GM19240 (cell line): ENCODE measurements at regions not wholly inside any gene's neighbourhood (a gene's known extent, or its start where the extent isn't known, plus 50 kb on each side); places are given as distances from the start of the nearest gene placed in this dataset.

Experiments used
- DNase-seq: peaks from one replicate; pipeline ENCODE4 v3.0.0; 2011; ENCODE audit warnings: low spot score; ENCODE audit not compliant: insufficient read length

DNA sequence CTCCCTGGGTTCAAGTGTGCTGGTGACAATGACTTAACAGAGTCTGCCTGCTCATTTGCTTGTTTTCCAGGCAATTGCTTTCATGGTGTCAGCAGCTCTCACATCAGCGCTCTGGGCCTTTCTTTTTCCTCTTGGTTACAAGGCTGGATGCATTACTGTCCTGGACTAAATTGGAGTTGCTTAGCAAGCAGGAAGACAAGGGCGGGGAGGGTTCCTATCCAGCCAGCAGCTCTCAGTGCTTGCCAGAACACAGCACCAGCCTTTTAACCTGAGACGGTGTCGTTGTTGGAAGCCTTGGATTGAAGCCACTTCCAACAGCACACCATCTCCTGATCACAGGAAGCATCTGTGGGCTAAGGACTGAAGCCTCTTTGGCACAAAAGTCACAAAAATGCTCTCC lies 606.9 kb downstream of the CDH26 start:
- DNase-seq: no peak

- no peak for DNase-seq
Observed at GRCh38 chr20:60565551-60565950, 607.3 kb downstream of the CDH26 start.

DNA sequence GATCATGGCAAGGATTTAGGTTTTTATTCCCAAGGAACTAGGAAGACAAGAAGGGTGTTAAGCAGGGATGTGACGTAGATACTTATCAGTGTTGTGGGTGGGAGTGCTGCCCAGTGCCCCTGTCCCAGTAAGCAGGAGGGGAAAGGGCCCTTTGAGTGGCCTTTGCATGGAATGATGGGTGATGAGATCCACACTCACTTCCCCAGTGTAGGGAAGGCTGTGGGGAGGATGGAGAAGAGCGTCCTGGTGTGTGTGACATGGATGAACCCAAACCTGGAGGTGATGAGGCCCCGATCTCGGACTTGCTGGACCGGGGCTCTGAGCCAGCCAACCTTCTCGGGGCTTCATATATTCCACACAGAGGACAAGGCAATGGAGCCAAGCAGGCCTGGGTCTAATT lies 610.9 kb downstream of the CDH26 start:
- no peak for DNase-seq

- DNase-seq: no peak
Observed at GRCh38 chr20:60570481-60571277, 612.5 kb downstream of the CDH26 start.

DNA sequence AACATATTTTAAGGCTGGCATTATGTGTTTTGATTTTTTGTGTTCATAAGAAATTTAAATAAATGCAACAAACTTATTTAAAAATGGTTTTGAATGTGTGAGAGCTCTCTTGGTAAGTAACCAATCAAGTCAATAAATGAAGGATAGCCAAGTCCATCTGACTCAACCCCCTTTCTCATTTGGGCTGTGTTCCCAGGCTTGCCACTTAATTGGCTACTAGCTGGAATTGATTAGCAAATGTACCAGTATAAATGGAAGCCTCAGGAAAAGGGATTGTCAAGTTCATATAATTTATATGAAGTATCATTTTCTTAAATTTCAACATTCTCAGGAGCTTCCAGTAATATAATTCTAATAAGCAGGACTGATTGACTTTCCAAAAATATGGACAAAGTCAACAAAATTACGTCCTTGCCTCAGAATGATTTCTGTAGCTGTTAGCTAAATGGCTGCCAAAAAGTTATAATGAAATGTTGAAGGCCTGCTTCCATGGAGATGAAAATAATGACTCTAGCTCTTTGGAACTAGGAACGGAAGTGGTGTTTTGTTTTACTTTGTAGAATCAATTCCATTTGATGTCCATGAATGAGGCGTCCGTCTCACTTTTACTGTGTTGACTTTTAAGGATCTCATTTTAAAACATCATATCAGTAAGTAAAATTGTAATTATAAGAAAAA lies 614.9 kb downstream of the CDH26 start:
- DNase-seq: no peak

DNA sequence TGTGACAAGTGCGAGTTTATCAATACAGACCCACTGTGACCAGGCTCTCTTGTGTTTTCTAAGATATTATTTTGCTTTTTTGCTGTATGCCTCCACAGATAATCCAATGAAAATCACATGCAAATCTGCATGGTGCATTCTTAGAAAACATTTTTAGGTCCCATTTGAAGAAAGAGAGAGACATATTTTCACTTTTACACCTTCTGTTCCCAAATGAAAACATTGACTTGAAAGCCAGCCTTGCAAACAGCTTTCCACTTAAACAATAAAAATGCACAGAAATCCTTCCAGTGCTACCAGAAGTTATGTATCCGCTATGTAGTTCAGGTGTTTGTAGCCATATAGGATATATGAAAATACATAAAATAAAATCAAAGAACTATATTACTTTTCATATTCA lies 618.0 kb downstream of the CDH26 start:
- DNase-seq: no peak

DNA sequence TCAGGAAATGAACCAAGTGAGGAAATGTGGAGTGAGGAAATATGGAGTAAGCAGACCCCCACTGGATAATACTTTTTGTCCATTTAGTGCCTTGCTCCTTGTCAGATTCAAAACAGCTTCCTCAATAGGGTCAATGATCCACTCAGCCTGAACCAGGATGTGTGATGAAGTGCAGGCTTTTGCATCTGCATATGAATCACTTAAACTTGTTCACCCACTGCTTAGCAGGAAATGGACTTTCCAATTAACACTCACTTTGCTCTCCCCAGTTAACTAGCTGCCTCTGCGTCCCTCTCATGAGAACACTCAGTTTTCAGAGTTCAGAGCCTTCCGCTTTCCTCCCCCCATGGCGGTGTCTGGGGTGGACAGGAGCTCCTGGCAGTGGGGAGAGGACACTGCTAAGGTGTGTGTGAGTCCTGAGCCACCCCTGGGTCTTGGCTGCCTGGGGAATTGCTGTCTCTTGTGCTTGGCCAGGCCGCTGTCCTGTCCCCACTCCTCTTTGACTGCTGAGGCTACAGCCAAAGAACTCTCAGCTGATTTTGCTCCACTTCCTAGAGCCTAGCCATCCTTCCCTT lies 621.8 kb downstream of the CDH26 start:
- no peak for DNase-seq

DNA sequence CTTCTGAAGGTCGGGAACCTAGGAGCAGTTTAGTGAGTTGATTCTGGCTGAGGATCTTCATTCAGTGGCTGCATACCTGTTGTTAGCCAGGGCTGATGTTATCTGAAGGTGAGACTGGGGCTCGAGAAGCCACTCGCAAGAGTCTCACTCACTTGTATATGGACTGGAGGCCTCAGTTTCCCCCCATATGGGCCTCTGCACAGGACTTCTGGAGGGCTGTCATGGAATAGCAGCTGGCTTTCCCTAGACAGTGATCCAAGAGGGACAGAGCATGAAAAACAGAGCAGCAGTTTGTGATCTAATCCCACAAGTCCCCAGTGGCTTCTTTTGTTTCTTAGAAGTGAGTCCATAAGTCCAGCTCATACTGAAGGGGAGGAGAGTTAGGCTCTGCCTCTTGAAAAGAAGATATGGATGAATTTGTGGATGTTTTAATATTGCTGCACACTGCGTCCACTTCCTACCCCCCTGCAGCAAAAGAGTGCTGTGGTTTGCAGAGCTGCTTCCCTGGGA lies 623.4 kb downstream of the CDH26 start:
- DNase-seq: no peak

DNA sequence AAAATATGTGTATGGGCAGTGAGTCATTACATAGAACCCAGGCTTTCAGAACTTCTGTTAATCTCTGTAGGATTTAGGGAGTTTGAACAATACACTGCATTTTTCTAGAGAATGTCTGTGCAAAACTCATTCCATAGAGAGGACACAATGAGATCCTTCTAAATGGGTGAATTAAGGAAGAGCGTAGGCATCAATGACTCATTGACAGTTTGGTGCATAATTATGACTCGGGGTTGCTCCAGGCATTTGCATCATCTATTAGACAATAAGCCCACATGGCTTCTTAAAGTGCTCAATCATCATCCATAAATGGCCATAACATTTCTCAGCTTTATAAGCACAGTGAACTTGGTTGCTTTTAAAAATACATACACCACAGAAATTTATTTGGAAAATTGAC lies 625.5 kb downstream of the CDH26 start:
- DNase-seq: no peak

- DNase-seq: no peak
Observed at GRCh38 chr20:60584221-60584620, 626.0 kb downstream of the CDH26 start.

- DNase-seq: no peak
Observed at GRCh38 chr20:60585651-60586050, 627.4 kb downstream of the CDH26 start.

- DNase-seq: no peak
Observed at GRCh38 chr20:60586269-60587050, 628.2 kb downstream of the CDH26 start.

DNA sequence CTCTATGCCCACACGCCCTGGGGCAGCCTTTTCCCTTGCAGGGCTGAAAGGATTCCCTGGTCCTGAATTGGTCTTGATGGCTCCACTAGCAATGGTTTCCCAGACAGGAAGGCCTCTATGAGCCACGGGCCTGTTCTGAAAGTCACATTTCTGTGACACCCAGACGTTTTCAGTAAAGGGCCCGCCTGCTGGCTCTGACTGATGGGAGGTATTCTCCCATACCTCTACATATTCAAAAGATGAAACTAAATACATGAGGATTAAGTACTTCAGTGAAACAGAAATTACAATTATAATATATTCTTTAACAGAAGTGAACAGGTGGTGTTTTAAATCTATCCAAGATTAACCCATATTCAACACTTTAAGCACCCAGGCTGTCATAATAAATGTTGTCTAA lies 629.8 kb downstream of the CDH26 start:
- DNase-seq: no peak

GRCh38 chr20:60589623-60590022 lies 631.4 kb downstream of the CDH26 start:
- no peak for DNase-seq

- no peak for DNase-seq
Observed at GRCh38 chr20:60591172-60591799, 633.1 kb downstream of the CDH26 start.

- DNase-seq: no peak
Observed at GRCh38 chr20:60598528-60598927, 640.3 kb downstream of the CDH26 start.

DNA sequence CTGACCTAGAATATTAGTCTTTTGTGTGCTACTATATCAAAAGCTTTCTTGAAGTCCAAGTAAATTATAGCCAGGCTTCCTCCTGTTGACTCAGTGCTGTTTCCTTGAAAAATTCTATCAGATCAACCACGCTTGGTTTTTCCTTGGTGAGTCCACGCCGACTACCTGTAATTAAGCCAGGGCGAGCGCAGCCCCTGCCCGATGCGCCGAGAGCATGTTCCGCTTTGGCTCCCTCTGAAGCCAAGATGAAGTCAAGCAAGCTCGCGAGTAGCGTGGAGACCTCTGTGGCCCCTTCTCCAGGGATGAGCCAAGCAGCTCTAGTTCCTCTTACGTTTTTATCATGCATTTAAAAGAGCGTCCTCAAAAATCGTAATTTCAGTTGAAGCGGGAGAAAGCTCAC lies 641.2 kb downstream of the CDH26 start:
- no peak for DNase-seq

DNA sequence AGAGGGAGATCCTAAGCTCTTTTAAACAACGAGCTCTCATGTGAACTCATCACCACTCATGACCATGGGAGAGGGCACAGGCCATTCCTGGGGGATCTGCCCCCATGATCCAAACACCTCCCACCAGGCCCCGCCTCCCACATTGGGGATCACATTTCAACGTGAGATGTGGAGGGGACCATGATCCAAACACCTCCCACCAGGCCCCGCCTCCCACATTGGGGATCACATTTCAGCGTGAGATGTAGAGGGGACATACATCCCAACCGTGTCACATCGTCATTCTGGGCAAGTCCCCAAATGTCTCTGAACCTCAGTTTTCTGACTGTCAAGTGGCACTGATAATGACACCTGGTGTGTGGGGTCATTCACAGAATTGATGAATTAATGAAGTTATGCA lies 641.8 kb downstream of the CDH26 start:
- DNase-seq: no peak

- no peak for DNase-seq
Observed at GRCh38 chr20:60624066-60624465, 628.0 kb upstream of the CDH4 start.

DNA sequence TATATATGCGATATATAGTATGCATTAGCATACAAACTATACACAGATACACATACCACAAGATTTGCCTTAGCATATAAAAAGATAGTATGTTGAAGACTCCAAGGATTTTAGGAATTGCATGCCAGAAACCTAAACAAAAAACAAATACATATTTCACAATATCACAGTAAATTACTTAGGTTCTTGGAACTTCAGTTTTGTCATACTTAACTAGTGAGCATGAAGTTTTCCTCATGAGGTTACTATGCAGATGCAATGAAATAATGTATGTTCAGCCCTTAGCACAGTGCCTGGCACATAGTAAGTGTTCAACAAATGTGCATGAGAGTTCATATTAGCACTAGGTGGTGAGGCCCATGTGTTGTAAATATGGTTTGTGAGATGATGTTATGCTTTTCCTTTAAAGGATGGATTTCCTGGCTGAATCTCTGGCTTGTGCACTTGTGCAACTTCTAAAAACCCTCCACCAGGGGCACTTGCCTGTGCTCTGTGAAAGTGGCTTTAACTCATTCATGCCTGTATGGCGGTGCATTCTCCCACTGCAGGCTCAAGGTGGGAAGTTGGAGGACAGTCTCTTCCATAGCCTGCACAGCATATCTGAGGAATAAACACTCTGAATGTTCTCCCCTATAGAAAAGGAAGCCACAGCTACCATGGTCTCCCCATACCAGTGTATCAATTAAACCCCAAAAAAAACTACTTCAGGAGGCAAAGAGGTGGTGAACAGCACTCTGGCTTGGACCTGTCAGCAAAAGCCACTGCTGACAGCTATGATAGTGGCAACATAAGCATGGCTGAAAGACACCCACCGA lies 624.1 kb upstream of the CDH4 start:
- DNase-seq: no peak
